Fibroblast of mammary gland (primary cell): ENCODE measurements at regions not wholly inside any gene's neighbourhood (a gene's known extent, or its start where the extent isn't known, plus 50 kb on each side); places are given as distances from the start of the nearest gene placed in this dataset.
"Not testable (repeated sequence)": the region's sequence is repeated elsewhere in the genome, so short reads cannot be mapped to it uniquely, and the experiment has no call there.

Source experiments
- DNase-seq: peaks from one replicate; pipeline ENCODE4 v3.0.0-alpha.2; 2010; ENCODE audit warnings: low read depth
- H3K4me3 ChIP-seq: 2 replicates; pipeline ENCODE4 v1.5.1; 2011; ENCODE audit warnings: low read depth, mild to moderate bottlenecking, low read length, moderate library complexity; ENCODE audit not compliant: control insufficient read depth
- CTCF ChIP-seq: conservative IDR thresholded peaks from 2 replicates; pipeline ENCODE4 v1.5.1; 2011; ENCODE audit warnings: low read depth, low read length, inconsistent platforms; ENCODE audit not compliant: control insufficient read depth, insufficient read depth

GRCh38 chr9:25472681-25473080 is 205.6 kb downstream of the TUSC1 start:
- TF ChIP-seq CTCF, result no peak
- H3K4me3 ChIP-seq, result no peak overlapping the region
- DNase-seq, result no peak

- no peak for DNase-seq
- TF ChIP-seq CTCF, result no peak
- H3K4me3 ChIP-seq, result no peak overlapping the region
These were observed 206.1 kb downstream of the TUSC1 start for GRCh38 chr9:25472085-25472607.

DNA sequence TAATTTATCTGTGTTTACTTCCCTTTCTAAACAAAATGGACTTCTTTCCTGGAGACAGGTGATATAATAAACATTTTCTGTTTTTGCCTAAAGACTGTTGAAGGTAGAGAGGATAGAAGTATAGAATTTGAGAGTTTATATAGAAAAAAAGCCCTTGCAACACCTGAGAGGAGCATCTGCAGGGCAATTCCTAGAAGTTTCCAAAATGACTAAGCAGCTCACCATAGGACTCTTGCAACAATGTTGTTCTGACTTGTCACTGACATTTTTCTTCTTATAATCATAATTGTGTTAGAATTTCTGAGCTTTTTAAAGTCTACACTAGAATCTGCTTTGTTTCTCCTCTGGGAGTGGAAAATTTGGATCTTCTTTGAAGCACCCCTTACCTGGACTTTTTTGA is 216.8 kb downstream of the TUSC1 start:
- no peak for DNase-seq
- TF ChIP-seq CTCF, result no peak
- H3K4me3 ChIP-seq, result no peak overlapping the region

DNA sequence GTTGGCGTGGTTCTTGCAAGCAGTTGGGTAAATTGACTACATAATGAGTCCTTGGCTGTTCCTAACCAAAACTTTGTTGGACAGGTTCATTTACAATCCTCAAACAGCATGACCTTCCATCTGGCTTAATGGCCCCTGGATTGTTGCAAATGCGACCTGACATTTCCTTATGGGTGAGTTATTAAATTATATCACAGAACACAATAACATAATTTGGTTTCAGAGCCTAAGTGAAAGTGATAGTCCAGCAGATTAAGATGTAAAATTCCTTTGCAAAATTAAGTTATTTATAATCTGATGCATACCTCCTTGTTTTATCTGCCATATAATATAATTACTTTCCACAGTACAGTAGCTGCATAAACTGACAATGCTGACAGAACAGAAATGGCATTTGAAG is 224.4 kb downstream of the TUSC1 start:
- TF ChIP-seq CTCF, result no peak
- DNase-seq, result no peak
- no peak overlapping the region for H3K4me3 ChIP-seq

- no peak overlapping the region for H3K4me3 ChIP-seq
- no peak for DNase-seq
- TF ChIP-seq CTCF, result no peak
These were observed 228.7 kb downstream of the TUSC1 start for GRCh38 chr9:25449503-25449902.

GRCh38 chr9:25445721-25446120 is 232.5 kb downstream of the TUSC1 start:
- H3K4me3 ChIP-seq, DNase-seq: not testable (repeated sequence)

DNA sequence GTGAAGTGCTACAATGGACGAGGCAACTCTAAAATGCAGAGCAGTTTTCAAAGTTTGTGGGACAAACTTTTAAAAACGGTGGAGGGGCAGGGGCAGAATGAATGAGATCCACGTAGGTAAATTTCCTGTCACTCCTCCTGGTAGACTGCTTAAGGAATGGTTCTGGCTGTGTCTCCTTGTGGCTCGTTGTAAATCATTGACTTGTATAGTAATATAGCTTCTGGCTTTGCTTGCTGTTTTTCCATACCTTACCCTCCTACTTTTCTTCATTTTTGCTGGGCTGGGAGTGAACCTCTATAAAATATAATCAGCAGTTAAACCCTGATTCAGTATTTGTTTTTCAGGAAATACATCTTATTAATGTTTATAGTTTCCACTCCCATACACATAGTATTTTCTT is 235.7 kb downstream of the TUSC1 start:
- H3K4me3 ChIP-seq, result no peak overlapping the region
- no peak for TF ChIP-seq CTCF
- DNase-seq, result no peak
